SK-N-SH (cell line): ENCODE measurements at regions not wholly inside any gene's neighbourhood (a gene's known extent, or its start where the extent isn't known, plus 50 kb on each side); places are given as distances from the start of the nearest gene placed in this dataset.

Experiments
- CTCF ChIA-PET: fragments of 300-600, 350-600 bp; formaldehyde crosslinking; extraction: SDS; loops from one replicate; lab custom pipeline; 2021; lab: Yijun Ruan, JAX
- POLR2A ChIA-PET: fragments of 350-600 bp; sonication (Branson Sonifier 250); formaldehyde crosslinking; extraction: SDS; loops from one replicate; lab custom pipeline; 2020; ENCODE audit warnings: antibody characterized with exemption, inconsistent platforms; lab: Yijun Ruan, JAX
- DNase-seq: peaks from one replicate; pipeline ENCODE4 v3.0.0; 2012
- H2AFZ ChIP-seq: fragments of 200-600 bp; sonication (generic); 2 replicates; pipeline ENCODE4 v1.8.1; 2016; ENCODE audit warnings: antibody characterized with exemption, mild to moderate bottlenecking, low read depth
- H3F3A ChIP-seq: fragments of 200-600 bp; sonication (generic); replicated peaks from 2 replicates; pipeline ENCODE3; 2016; ENCODE audit warnings: antibody characterized with exemption, mild to moderate bottlenecking; ENCODE audit not compliant: insufficient read depth
- H3K27ac ChIP-seq, 2 experiments: fragments of 200-500 bp in 1 of 2; fragments of 200-600 bp in 1 of 2; sonication (Bioruptor generic) in 1 of 2; sonication (generic), shearing (Covaris generic) in 1 of 2; 2 replicates each; pipeline versions ENCODE4 v1.5.1 to v1.6.1; 2014 to 2016; ENCODE audit warnings: low read depth in 2 of 2, inconsistent platforms in 1 of 2, low read length in 1 of 2, mild to moderate bottlenecking in 1 of 2, mixed read lengths in 1 of 2
- H3K27me3 ChIP-seq: fragments of 200-600 bp; sonication (generic), shearing (Covaris generic); 2 replicates; pipeline ENCODE4 v1.6.1; 2016; ENCODE audit warnings: mixed run types; ENCODE audit not compliant: insufficient read depth
- H3K36me3 ChIP-seq, 2 experiments: fragments of 200-500 bp in 1 of 2; fragments of 200-600 bp in 1 of 2; sonication (Bioruptor generic) in 1 of 2; sonication (generic) in 1 of 2; replicated peaks in 1 of 2; 2 replicates each; pipeline versions ENCODE3 to v1.5.1; 2014 to 2016; ENCODE audit warnings: low read length in 1 of 2, mild to moderate bottlenecking in 1 of 2; ENCODE audit not compliant: insufficient read depth in 2 of 2, control insufficient read depth in 1 of 2
- H3K4me1 ChIP-seq, 2 experiments: fragments of 200-500 bp in 1 of 2; fragments of 200-600 bp in 1 of 2; sonication (Bioruptor generic) in 1 of 2; sonication (generic), shearing (Covaris generic) in 1 of 2; 2 replicates each; pipeline versions ENCODE4 v1.5.1 to v1.6.1; 2014 to 2016; ENCODE audit warnings: low read depth in 1 of 2, low read length in 1 of 2, mixed run types in 1 of 2; ENCODE audit not compliant: insufficient read depth in 2 of 2, control insufficient read depth in 1 of 2
- H3K4me2 ChIP-seq: fragments of 200-600 bp; sonication (generic), shearing (Covaris generic); 2 replicates; pipeline ENCODE4 v1.6.1; 2017; ENCODE audit warnings: mixed run types
- H3K4me3 ChIP-seq, 2 experiments: fragments of 200-500 bp in 1 of 2; fragments of 200-600 bp in 1 of 2; sonication (Bioruptor generic) in 1 of 2; sonication (generic), shearing (Covaris generic) in 1 of 2; 2 replicates each; pipeline versions ENCODE4 v1.5.1 to v1.8.1; 2014 to 2016; ENCODE audit warnings: low read depth in 2 of 2, inconsistent platforms in 1 of 2, low read length in 1 of 2, mild to moderate bottlenecking in 1 of 2, mixed read lengths in 1 of 2, moderate library complexity in 1 of 2
- H3K79me2 ChIP-seq: fragments of 200-600 bp; sonication (generic); 2 replicates; pipeline ENCODE4 v1.8.1; 2017; ENCODE audit warnings: mild to moderate bottlenecking; ENCODE audit not compliant: insufficient read depth
- H3K9ac ChIP-seq: fragments of 200-600 bp; sonication (generic); 2 replicates; pipeline ENCODE4 v1.6.1; 2017; ENCODE audit warnings: mixed run types
- H3K9me2 ChIP-seq: fragments of 200-600 bp; sonication (generic); 2 replicates; pipeline ENCODE4 v1.6.1; 2017; ENCODE audit warnings: mixed run types
- H3K9me3 ChIP-seq: fragments of 200-600 bp; sonication (generic); 2 replicates; pipeline ENCODE4 v1.6.1; 2017; ENCODE audit warnings: mixed run types, mild to moderate bottlenecking, moderate library complexity
- H4K20me1 ChIP-seq: fragments of 200-600 bp; sonication (generic); 2 replicates; pipeline ENCODE4 v1.6.1; 2017; ENCODE audit warnings: mild to moderate bottlenecking, mixed run types; ENCODE audit not compliant: insufficient read depth
- ELF1 ChIP-seq: IDR thresholded peaks from 2 replicates; pipeline ENCODE4 v1.4.0; 2012
- EP300 ChIP-seq, 2 experiments: IDR thresholded peaks; 2 replicates each; pipeline versions ENCODE4 v1.4.0 to v1.6.1; 2012; ENCODE audit warnings: borderline replicate concordance in 1 of 2, low read depth in 1 of 2, low read length in 1 of 2
- JUND ChIP-seq: IDR thresholded peaks from 2 replicates; pipeline ENCODE4 v1.4.0; 2012
- MEF2A ChIP-seq: IDR thresholded peaks from 2 replicates; pipeline ENCODE4 v1.4.0; 2012; ENCODE audit warnings: low read depth, borderline replicate concordance
- MXI1 ChIP-seq: IDR thresholded peaks from 2 replicates; pipeline ENCODE4 v1.6.1; 2012; ENCODE audit warnings: mild to moderate bottlenecking, low read depth, low read length, improper control_type of control experiment
- NRF1 ChIP-seq: IDR thresholded peaks from 2 replicates; pipeline ENCODE4 v1.6.1; 2012; ENCODE audit warnings: low read depth, mild to moderate bottlenecking, low read length
- POLR2AphosphoS5 ChIP-seq: IDR thresholded peaks from 2 replicates; pipeline ENCODE4 v1.6.1; 2012; ENCODE audit warnings: low read depth, low read length
- RFX5 ChIP-seq: IDR thresholded peaks from 2 replicates; pipeline ENCODE4 v1.6.1; 2012; ENCODE audit warnings: mild to moderate bottlenecking, improper control_type of control experiment, low read length
- TCF12 ChIP-seq: IDR thresholded peaks from 2 replicates; pipeline ENCODE4 v1.4.0; 2012
- YY1 ChIP-seq: IDR thresholded peaks from 2 replicates; pipeline ENCODE4 v1.4.0; 2012; ENCODE audit warnings: low read depth, mild to moderate bottlenecking
- TF ChIP-seq, protein P1 (sequence below): IDR thresholded peaks from 2 replicates; pipeline ENCODE4 v1.4.0; 2012; ENCODE audit warnings: low read depth, borderline replicate concordance
- TF ChIP-seq, protein P2 (sequence below): IDR thresholded peaks from 2 replicates; pipeline ENCODE4 v1.6.1; 2012; ENCODE audit warnings: mild to moderate bottlenecking, low read depth, low read length, moderate library complexity
- TF ChIP-seq, protein P3 (sequence below): IDR thresholded peaks from 2 replicates; pipeline ENCODE4 v1.4.0; 2012; ENCODE audit warnings: low read depth, borderline replicate concordance

DNA sequence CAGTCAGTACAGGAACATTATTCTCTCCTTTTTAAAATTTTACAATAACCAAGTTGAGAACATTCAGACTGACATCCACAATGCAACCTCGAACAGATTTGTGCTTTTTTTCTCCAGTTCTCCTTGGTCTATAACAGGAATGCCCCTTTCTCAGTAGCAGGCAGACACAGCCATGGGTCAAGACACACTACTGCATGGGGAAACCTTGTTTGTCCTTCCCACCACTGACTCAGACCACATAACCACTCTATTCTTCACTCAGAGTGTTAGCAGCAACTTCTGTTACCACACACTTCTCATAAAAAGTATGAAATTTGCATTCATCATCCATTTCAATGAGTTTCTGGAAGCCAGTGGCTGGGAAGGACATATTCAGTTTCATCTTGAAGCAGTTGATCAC, 421.7 kb downstream of the ADRA2A start (continued):
- no peak for TF ChIP-seq MEF2A
- TF ChIP-seq, protein P1, sequence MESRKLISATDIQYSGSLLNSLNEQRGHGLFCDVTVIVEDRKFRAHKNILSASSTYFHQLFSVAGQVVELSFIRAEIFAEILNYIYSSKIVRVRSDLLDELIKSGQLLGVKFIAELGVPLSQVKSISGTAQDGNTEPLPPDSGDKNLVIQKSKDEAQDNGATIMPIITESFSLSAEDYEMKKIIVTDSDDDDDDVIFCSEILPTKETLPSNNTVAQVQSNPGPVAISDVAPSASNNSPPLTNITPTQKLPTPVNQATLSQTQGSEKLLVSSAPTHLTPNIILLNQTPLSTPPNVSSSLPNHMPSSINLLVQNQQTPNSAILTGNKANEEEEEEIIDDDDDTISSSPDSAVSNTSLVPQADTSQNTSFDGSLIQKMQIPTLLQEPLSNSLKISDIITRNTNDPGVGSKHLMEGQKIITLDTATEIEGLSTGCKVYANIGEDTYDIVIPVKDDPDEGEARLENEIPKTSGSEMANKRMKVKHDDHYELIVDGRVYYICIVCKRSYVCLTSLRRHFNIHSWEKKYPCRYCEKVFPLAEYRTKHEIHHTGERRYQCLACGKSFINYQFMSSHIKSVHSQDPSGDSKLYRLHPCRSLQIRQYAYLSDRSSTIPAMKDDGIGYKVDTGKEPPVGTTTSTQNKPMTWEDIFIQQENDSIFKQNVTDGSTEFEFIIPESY = no peak

DNA sequence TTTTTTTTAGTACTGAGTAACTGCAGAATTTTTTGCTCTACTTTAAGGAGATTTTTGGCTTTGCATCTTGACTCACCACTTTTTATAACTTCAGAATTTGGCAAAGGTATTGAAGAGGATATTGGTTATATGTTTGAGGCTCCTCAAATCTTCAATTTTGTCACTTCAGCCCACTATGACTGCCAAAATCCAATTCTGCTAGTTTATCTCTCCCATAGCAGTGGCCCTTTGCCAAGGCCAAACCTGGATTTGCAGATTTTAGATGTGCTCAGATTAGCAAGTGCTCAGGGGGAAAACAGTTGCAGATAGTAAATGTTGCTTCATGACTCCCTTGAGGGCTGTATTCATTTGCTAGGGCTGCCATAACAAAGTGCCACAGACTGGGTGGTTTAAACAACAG, 427.5 kb downstream of the ADRA2A start:
- POLR2A ChIA-PET = no interaction called here
- no peaks in the 10 kb centered on the region for H3K36me3 ChIP-seq
- no peak for DNase-seq
- H3F3A ChIP-seq = no peaks in the 10 kb centered on the region
- H3K9me3 ChIP-seq = no peaks in the 10 kb centered on the region
- TF ChIP-seq NRF1 = no peak
- TF ChIP-seq RFX5 = no peak
- TF ChIP-seq MXI1 = no peak
- no peak for TF ChIP-seq JUND
- TF ChIP-seq EP300 (IDR thresholded peaks at IDR 0.05; ENCODE audit: borderline replicate concordance in 1 of 2, low read depth in 1 of 2, low read length in 1 of 2) = no peak
- no peak for TF ChIP-seq POLR2AphosphoS5
- no peak for TF ChIP-seq YY1
- TF ChIP-seq, protein P2, sequence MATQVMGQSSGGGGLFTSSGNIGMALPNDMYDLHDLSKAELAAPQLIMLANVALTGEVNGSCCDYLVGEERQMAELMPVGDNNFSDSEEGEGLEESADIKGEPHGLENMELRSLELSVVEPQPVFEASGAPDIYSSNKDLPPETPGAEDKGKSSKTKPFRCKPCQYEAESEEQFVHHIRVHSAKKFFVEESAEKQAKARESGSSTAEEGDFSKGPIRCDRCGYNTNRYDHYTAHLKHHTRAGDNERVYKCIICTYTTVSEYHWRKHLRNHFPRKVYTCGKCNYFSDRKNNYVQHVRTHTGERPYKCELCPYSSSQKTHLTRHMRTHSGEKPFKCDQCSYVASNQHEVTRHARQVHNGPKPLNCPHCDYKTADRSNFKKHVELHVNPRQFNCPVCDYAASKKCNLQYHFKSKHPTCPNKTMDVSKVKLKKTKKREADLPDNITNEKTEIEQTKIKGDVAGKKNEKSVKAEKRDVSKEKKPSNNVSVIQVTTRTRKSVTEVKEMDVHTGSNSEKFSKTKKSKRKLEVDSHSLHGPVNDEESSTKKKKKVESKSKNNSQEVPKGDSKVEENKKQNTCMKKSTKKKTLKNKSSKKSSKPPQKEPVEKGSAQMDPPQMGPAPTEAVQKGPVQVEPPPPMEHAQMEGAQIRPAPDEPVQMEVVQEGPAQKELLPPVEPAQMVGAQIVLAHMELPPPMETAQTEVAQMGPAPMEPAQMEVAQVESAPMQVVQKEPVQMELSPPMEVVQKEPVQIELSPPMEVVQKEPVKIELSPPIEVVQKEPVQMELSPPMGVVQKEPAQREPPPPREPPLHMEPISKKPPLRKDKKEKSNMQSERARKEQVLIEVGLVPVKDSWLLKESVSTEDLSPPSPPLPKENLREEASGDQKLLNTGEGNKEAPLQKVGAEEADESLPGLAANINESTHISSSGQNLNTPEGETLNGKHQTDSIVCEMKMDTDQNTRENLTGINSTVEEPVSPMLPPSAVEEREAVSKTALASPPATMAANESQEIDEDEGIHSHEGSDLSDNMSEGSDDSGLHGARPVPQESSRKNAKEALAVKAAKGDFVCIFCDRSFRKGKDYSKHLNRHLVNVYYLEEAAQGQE = no peak
- TF ChIP-seq, protein P3, sequence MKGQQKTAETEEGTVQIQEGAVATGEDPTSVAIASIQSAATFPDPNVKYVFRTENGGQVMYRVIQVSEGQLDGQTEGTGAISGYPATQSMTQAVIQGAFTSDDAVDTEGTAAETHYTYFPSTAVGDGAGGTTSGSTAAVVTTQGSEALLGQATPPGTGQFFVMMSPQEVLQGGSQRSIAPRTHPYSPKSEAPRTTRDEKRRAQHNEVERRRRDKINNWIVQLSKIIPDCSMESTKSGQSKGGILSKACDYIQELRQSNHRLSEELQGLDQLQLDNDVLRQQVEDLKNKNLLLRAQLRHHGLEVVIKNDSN = no peak
- no peak for TF ChIP-seq ELF1
- no peak for TF ChIP-seq TCF12
- TF ChIP-seq, all 33 proteins: peak for 0
- H3K27ac ChIP-seq = no peak overlapping the region
- H2AFZ ChIP-seq = no peak overlapping the region
- no peaks in the 10 kb centered on the region for H3K9me2 ChIP-seq
- no peaks in the 10 kb centered on the region for H3K79me2 ChIP-seq
- H3K4me3 ChIP-seq = no peak overlapping the region
- no peaks in the 10 kb centered on the region for H3K27me3 ChIP-seq
- H3K4me1 ChIP-seq = no peaks in the 10 kb centered on the region
- H3K4me2 ChIP-seq = no peak overlapping the region
- no peaks in the 10 kb centered on the region for H4K20me1 ChIP-seq
- CTCF ChIA-PET = no interaction called here
- no peak overlapping the region for H3K9ac ChIP-seq
